ENCODE measurements at regions not wholly inside any gene's neighbourhood (a gene's known extent, or its start where the extent isn't known, plus 50 kb on each side); places are given as distances from the start of the nearest gene placed in this dataset.

DNA sequence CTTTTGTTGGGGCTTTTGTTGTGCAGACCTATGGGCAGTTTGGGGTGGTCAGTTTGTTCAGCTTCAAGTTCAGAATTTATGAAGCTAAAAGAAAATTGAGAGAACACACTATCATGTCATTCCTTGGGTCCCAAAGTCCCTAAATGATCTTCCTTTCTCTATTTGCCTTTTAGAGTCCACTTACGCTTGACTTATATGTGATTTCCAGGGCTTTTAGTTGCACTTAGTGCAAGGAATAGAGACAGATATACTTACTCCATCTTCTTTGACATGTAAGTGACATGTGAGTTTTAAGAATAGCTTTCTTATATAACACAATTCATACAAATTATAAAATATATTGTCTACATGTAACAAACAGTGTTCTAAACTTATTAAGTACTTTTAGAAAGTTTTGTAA lies 660.1 kb upstream of the SLITRK1 start:
- DNase-seq (ENCODE audit: extremely low read depth, low read depth, low spot score) = no peak

DNA sequence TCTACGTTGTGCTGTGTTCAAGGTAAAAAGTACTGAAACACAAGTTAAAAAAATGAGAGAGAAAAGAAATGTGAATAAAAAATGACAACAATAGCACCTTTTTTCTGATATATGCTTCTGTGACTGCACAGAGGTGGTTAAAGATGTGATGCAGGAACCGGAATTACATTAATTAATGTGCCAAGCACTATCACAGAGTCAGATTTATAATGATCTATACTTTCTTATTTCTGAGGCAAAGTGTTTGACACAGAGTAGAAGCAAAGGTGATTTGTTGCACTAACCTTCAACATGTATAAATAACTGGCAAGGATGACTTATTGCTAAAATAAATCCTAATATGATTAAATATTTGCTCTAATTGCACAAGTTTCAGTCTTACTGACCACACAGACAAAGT lies 654.6 kb upstream of the SLITRK1 start:
- no peak for DNase-seq (ENCODE audit: extremely low read depth, low read depth, low spot score)

DNA sequence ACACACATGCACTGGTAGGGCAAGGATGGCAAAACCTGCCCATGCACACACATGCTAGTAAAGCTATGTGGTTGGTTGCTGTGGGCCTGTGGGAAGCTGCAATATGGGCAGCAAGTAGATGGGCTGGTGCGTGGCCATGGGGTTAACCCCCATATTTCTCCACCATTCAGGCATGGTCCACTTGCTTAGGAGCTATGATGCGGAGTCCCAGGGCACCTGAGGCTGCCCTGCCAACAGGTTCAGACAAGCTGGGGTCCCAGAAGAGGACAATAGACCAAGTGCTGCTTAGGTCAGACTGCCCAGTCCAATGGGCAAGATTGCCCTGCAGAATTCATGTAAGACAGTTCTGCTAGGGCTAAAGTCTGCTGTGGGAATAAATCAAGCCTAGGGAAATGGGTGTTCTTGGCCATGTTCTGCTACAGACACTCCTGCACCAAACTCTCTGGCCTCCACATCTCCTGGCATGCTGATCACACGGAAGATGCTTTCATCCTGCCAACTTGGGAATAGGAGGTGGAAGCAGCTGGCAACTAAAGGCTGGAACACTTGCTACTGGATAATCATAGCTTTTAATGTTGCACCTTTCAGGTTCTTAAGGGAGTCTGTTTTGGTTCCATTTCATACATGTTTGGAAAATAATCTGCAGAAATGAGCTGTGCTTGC lies 646.3 kb upstream of the SLITRK1 start:
- DNase-seq (ENCODE audit: extremely low read depth, low read depth, low spot score) = no peak

DNA sequence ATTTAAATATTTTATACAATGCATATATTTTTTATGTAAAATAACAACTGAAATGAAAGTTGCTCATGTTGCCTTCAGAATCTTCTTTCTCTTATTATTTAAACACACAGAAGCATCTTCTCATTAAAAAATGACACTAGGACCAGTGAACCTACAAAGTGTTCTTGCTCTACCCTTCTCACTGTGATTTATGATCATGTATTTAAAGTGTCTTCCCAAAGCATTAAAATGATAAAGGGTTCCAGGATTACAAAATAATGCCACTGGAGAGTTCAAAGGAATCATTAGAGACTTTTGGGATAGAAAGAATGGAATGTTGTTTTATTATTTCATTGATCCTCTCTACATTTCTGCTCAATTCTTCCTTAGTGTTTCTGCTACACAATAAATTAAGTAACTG lies 643.6 kb upstream of the SLITRK1 start:
- DNase-seq (ENCODE audit: extremely low read depth, low read depth, low spot score) = no peak

DNA sequence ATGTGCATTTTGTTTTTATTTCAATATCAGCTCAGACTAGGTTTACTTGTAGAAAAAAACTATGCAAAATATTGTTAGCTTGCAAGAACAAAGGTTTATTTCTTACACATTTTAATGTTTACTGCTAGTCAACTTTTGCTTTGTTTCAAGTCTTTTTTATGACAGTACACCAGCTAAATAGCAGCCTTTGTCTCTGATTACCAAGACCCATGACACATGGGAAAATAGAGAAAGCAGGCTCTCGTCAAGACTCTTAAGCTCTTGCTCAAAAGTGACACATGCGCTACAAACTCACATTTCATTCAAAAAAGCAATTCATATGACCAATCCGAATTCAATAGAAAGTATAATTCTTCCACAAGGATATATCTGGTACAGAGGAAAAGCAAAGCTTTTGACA lies 642.3 kb upstream of the SLITRK1 start:
- no peak for DNase-seq (ENCODE audit: extremely low read depth, low read depth, low spot score)

DNA sequence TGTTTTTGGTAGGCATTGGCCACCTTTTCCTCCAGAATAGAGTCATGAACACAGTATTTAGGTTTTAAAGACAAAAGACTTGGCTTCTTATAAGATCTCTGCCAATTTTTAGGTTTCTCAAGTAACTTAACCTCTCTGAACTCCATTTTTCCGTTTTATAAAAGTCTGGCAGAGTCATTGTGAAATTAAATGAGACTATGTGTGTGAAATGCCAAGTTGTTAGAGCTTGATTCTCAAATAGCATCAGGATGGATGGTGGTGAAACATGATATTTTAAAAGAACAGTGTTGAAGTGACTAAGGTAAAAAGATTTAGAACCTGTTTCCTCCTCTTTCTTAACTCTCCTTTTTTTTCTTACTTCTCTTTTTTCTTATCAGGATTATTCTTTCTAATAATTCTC lies 617.7 kb upstream of the SLITRK1 start:
- no peak for DNase-seq (ENCODE audit: extremely low read depth, low read depth, low spot score)

DNA sequence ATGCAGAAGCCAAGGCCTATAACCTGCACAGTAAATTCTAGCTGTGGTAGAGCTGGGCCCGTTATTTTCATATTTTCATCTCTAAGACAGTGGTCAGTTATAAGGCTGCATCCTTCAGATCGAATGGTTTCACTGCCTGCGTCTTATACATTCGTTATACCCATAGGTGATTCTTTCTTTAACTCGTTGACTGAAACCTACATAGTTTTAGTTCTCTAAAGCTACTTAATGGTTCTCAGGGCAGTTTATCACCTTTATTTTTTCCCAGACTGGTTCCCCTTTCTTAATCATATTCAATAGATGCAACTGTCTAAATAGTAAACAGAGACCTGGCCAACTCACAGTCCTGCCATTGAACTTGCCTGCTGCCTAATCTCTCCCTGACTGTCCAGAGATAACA lies 615.3 kb upstream of the SLITRK1 start:
- no peak for DNase-seq (ENCODE audit: extremely low read depth, low read depth, low spot score)

DNA sequence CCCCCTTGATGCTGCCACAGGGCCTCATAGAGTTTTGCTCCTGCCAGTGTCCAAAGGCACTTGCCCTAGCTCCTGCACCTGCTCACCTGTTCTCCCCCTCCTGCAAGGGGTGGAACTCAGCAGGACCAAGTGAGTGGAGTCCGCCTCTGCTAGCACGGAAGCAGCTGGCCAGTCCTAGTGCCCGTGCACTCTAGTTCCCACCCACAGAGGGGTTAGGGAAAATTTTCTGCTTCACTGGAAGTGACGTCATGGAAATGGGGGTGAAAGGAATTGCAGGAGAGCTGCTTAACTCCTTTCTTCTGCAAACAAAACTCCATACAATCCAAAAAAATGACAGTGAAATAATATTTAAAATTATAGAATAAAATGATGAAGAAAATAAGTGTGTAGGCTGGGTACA lies 609.7 kb upstream of the SLITRK1 start:
- DNase-seq (ENCODE audit: extremely low read depth, low read depth, low spot score) = no peak

DNA sequence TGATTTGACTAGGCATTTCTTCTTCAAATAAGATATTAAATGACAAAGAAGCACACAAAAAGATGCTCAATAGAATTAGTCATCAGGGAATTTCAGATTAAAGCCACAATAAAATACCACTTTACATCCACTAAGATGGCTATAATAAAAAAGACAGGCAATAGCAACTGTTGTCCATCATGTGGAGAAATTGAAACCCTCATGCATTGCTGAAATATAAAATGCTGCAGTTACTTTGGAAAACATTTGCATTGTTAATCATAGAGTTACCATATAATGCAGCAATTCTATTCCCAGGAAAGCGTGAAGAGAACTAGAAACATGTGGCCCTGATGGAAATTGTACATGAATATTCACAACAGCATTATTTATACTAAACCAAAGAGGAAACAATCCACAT lies 605.5 kb upstream of the SLITRK1 start:
- no peak for DNase-seq (ENCODE audit: extremely low read depth, low read depth, low spot score)

DNA sequence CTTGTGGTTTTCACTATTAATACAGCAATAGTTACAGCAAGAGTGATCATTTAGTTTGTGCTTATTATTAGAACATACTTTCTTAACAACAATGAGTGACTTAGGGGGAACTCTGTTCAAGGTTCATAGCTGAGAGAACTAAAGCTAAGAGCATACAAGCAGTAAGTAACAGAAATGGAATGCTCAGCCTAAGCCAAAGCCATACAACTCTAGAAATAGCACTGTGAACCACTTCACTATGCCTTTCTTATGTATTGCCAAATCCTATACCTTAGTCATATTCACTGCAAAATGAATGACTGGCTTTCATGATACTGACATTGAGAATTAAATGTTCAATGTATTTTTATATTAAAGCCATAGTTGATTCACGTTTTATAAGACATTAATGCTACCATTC lies 599.7 kb upstream of the SLITRK1 start:
- DNase-seq (ENCODE audit: extremely low read depth, low read depth, low spot score) = no peak

DNA sequence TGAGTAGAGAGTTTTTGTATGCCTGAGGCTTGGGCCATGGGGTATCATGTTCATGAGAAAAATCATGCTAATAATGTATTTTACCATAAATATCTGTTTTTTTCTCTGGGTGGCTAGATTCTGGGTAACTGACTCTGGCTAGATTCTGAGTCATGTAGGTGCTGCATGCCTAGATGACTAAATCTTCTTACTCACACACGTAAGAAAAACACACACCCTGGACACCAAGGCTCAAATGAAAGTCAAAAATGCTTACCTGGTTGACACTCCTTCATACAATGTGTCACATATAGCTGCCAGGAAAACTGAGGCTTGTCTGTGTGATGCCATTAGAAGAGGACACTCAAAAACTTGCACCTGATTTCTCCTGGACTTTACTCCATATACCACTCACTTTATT lies 597.4 kb upstream of the SLITRK1 start:
- DNase-seq (ENCODE audit: extremely low read depth, low read depth, low spot score) = no peak

DNA sequence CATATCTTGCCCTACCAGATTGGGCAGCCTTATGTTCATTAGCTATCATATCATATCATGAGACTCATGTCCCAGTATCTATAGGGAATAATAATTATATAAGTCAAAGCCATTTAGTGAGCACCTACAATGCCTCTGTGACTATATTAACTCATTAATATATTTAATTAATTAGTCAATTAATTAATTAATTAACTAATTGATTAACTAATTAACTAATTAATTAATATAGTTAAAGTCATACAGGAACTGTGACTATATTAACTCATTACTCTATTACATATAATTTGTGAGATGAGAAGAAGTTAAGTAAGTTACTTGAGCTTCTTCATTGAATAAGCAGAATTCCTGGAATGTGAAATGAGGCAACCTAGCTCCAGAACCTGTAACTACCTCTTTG lies 588.3 kb upstream of the SLITRK1 start:
- no peak for DNase-seq (ENCODE audit: extremely low read depth, low read depth, low spot score)

DNA sequence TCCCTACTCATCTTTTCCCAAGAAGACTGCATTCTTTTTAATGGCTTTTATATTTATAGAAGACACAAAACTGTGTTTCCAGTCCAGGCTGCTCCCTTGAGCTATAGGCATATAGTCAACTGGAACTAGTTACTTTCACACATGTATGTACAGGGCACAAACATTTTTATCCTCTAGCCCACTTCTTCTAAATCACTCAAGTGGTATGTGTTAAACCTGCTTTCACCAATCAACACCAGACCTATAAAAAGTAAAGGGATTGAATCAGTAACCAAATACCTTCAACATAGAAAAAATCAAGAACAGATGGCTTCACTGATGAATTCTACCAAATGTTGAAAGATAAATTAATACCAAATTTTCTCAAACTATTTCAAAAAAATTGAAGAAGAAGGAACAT lies 584.2 kb upstream of the SLITRK1 start:
- DNase-seq (ENCODE audit: extremely low read depth, low read depth, low spot score) = no peak

DNA sequence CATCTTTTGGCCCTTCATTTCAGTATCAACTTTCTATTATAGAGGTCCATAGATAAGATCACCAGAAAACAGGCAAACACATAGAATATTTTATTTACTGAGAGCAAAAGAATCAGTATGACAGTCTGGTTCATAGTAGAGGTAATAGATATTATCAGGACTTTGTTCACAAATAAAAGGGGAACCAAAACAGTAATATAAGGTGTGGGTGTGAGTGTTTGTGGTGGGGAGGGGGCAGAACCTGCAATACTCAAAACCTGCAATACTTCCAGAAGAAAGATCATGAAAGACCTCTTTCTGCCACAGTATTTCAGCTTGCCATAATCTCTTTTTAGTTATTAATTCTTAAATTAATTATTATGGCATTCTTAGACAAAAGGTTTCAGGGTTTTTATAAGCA lies 578.7 kb upstream of the SLITRK1 start:
- DNase-seq (ENCODE audit: extremely low read depth, low read depth, low spot score) = no peak

DNA sequence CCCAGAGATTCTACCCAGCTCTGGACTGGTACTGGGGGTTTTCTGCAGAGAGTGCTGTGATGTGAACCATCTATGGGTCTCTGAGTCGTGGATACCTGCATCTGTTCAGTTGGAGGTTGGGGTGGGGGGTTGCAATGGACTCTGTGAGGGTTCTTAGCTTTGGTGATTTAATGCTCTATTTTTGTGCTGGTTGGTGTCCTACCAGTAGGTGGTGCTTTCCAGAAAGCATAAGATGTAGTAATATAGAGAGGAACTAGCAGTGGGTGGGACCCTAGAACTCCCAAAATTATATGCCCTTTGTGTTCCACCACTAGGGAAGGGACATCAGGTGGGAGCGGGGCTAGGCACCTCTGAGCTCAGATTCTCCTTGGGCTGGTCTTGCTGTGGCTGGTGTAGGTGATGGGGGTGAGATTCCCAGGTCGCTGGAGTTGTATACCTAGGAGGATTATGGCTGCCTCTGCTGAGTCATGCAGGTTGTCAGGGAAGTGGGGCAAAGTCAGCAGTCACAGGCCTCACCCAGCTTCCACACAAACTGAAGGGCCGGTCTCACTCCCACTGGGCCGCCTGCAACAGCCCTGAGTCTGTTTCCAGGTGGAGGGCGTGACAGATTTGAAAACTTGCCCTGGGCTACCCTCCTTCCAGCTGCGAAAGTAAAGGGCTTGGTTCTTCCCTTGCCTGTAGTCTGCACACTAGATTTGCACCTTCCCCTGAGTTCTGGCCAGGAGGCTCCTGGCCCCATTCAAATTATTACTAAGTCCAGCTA lies 573.0 kb upstream of the SLITRK1 start:
- DNase-seq (ENCODE audit: extremely low read depth, low read depth, low spot score) = no peak

DNA sequence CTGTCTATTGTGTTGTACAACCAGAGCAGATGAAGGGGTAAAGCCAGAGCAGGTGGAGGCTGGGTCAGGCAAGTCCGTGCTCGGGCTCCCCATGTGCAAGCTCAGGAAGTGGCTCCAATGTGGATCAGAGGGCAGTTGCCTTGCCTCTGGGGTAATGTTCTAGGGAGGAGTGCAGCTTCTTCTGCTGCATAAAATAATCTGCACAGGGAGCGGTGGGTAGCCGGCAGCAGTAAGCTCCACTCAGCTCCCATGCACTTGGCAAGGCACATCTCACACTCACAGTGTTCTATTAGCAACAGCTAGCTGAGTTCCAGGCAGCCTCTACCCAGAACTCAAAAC lies 565.3 kb upstream of the SLITRK1 start:
- no peak for DNase-seq (ENCODE audit: extremely low read depth, low read depth, low spot score)

DNA sequence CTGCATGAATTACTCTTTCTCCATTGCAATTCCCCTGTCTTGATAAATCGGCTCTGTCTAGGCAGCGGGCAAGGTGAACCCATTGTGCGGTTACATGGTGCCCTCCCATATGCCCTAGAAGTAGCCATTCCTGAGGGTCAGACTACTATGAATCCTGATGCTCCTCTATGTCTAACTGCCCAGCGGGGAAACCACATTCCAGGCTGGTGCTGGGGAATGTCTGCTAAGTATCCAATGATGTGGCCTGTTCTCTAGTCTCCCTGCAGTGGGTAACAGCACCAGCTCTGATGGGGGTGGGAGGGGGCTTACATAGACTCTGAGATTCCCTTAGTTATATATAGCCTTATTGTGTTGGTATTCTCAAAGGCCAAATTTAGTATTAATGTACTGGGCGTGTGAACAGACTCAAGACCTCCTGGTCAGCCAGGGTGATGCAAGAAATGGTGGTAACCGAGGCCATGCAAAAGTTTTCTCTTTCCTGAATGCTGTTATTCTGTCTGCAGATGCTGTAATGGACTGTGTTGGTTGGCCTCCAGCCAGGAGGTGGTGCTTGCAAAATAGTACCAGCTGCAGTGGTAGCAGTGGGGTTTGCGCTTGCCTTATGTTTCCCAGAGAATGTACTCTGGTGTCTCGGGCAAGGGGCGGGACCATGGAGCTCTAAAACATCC lies 564.8 kb upstream of the SLITRK1 start:
- DNase-seq (ENCODE audit: extremely low read depth, low read depth, low spot score) = no peak

DNA sequence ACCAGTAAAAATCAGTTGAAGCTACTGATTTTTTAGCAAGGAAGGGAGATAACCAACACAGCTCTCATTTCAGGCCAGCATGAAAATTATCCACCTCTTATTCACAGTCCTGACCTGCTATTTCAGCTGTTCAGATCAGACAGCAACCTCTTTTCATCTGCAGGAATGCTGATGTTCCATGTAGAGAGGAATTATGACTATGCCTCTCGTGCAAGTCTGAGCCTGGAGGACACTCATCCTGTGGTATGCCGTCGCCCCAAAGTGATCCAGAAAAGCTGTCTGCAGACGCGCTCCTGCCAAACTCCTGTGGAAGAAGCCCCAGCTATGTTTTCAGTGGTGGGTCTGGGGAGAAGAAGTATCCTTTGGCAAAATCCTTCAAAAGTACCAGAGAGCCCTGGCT lies 563.5 kb upstream of the SLITRK1 start:
- DNase-seq (ENCODE audit: extremely low read depth, low read depth, low spot score) = no peak

DNA sequence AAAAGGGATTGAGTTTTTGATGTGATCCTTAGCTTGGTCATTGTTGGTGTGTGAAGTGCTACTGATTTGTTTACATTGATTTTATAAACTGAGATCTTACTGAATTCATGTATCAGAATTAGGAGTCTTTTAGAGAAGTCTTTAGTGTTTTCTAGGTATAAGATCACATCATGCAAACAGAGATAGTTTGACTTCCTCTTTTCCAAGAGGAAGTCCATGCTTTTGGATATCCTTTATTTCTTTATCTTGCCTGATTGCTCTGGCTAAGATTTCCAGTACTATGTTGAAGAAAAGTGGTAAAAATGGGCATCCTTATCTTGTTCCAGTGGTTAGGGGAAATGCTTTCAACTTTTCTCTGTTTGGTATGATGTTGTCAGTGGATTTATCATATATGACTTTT lies 561.2 kb upstream of the SLITRK1 start:
- DNase-seq (ENCODE audit: extremely low read depth, low read depth, low spot score) = no peak

DNA sequence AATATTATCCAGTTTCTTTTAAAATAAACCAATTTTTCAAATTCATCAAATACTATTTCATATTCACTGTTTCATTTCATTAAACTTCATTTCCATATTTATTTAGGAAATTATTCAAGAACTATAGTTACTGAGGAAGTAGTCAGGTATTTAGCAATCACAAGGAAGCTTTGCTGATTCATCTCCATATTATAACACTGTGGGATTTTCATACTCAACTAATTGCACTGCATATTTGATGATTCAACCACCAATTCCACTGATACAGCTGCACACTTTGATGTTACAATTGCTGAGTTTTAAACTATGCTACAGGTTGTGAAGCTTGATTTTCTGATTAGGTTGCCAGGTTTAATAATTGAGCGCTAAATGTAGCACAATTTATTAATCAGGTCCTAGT lies 556.8 kb upstream of the SLITRK1 start:
- DNase-seq (ENCODE audit: extremely low read depth, low read depth, low spot score) = no peak

DNA sequence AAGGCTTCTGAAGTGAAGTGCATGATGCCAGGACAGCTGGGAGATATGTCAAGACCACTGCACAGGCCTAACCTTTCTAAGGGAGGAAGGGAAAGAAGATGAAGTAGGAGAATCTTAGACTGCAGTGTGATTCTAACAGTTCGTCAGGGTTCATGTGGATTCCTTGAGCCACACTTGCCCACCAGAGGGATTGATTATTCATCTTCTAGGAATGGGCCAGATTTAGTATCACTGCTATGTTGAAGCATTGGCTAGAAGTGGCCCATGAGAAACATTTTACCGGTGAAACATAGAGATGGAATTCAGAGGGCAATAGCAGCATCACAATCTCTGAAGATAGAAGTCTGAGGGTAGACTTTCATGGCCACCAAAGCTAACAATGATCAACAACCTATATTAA lies 550.8 kb upstream of the SLITRK1 start:
- DNase-seq (ENCODE audit: extremely low read depth, low read depth, low spot score) = no peak

DNA sequence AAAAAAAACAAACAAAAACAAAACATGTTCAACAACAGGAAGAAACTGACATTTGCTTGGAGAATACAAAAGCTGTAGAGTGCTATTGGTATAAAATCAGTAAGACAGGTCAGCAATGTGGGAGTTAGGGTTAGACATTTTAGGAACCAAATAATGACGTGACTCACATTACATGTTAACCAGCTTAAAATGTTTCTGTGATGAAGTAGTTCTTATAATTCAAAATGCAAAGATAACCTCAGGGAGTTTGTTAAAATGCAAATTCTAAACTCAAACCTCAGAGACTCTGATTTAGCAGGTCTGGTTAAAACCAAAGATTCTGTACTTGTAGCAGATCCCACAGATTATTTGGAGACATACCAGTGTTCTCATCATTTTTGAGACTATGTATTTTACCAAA lies 549.4 kb upstream of the SLITRK1 start:
- no peak for DNase-seq (ENCODE audit: extremely low read depth, low read depth, low spot score)
